ENCODE measurements at regions not wholly inside any gene's neighbourhood (a gene's known extent, or its start where the extent isn't known, plus 50 kb on each side); places are given as distances from the start of the nearest gene placed in this dataset.
A peak's percentile ranks its signal among the peaks of the same experiment; 100 is the strongest.

DNA sequence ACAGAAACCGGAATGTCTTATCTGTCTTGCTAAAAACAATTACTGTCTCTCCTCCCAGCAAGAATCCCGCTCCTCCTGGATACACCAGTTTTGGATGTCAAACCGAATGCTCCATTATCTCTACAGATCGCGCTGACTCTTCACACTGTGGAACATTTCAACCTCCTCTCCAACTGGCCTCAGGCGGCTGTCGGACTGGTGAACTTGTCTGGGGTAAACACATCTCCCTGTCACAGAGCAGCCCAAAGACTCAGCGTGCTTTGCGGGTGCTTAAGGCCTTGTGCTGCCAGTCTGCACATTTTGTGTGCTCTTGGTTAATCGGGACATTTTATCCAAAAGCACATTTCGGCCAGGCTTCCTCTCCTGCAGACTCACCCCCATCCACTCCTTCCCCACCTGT, 173.1 kb downstream of the ICOS start:
- TF ChIP-seq POLR2AphosphoS5 (IDR thresholded peaks at IDR 0.05) (no peak), EP300 (IDR thresholded peaks at IDR 0.05) (no peak), POLR2A (IDR thresholded peaks at IDR 0.05) (no peak)
- TF ChIP-seq, protein P1, sequence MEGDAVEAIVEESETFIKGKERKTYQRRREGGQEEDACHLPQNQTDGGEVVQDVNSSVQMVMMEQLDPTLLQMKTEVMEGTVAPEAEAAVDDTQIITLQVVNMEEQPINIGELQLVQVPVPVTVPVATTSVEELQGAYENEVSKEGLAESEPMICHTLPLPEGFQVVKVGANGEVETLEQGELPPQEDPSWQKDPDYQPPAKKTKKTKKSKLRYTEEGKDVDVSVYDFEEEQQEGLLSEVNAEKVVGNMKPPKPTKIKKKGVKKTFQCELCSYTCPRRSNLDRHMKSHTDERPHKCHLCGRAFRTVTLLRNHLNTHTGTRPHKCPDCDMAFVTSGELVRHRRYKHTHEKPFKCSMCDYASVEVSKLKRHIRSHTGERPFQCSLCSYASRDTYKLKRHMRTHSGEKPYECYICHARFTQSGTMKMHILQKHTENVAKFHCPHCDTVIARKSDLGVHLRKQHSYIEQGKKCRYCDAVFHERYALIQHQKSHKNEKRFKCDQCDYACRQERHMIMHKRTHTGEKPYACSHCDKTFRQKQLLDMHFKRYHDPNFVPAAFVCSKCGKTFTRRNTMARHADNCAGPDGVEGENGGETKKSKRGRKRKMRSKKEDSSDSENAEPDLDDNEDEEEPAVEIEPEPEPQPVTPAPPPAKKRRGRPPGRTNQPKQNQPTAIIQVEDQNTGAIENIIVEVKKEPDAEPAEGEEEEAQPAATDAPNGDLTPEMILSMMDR (IDR thresholded peaks at IDR 0.05) = no peak
- no peaks in the 10 kb centered on the region for H3K36me3 ChIP-seq
- H3K27ac ChIP-seq = peak overlapping the region in 3 of 4 donors; percentile 34 to 63 (median 60)
- peaks cover 0 to 60% (median 42%) of the 10 kb centered on the region in 4 donors for H3K4me1 ChIP-seq
- no peak for DNase-seq
- intact Hi-C loops (cut with DNase I) = loop anchor here (10.0 kb wide), 1 partner anchor 85 kb away; no protein-coding TSS in a partner anchor
- no peak overlapping the region for H3K4me3 ChIP-seq
- H3K9me3 ChIP-seq = no peaks in the 10 kb centered on the region
- 83 to 89% methylated on average over 11 of the region's 11 CpGs for WGBS, 2 donors
- H3K27me3 ChIP-seq = no peaks in the 10 kb centered on the region

DNA sequence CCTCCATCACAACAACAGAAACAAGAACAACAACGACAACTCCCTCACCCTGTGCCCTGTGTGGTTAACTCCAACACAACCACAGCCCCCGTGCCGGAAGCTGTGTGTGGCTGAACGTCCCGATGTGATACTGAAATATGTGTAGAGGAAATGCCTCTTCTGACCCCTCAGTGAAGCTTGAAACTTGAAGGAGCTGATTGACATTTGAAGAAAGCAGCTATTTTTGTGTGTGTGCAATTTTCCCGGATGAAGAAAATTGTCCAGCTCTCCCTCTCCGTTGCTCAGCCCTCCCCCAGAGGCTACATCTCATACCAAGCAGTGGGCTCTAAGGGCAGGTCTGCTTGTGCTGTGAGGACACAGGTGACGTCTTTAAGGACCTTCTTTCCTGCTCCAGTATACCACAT, 173.8 kb downstream of the ICOS start:
- intact Hi-C loops (cut with DNase I) = loop anchor here (10.0 kb wide), 1 partner anchor 86 kb away; no protein-coding TSS in a partner anchor
- no peak for TF ChIP-seq POLR2A (IDR thresholded peaks at IDR 0.05)
- TF ChIP-seq EP300 (IDR thresholded peaks at IDR 0.05) = no peak
- TF ChIP-seq, protein P1 (IDR thresholded peaks at IDR 0.05) = no peak
- TF ChIP-seq POLR2AphosphoS5 (IDR thresholded peaks at IDR 0.05) = no peak

GRCh38 chr2:204110751-204111516, 174.4 kb downstream of the ICOS start:
- peaks cover 0 to 62% (median 47%) of the 10 kb centered on the region in 4 donors for H3K4me1 ChIP-seq
- H3K4me3 ChIP-seq = no peak overlapping the region
- no peaks in the 10 kb centered on the region for H3K27me3 ChIP-seq
- intact Hi-C loops (cut with DNase I) = loop anchor here (10.0 kb wide), 1 partner anchor 86 kb away; no protein-coding TSS in a partner anchor
- WGBS, 2 donors = 53 to 79% methylated on average over 5 of the region's 5 CpGs
- no peaks in the 10 kb centered on the region for H3K9me3 ChIP-seq
- H3K36me3 ChIP-seq = no peaks in the 10 kb centered on the region
- no peak for DNase-seq
- TF ChIP-seq EP300 (IDR thresholded peaks at IDR 0.05) (no peak), POLR2A (IDR thresholded peaks at IDR 0.05) (no peak), POLR2AphosphoS5 (IDR thresholded peaks at IDR 0.05) (no peak)
- TF ChIP-seq, protein P1 (IDR thresholded peaks at IDR 0.05) = no peak
- peak overlapping the region; percentile 9 to 63 (median 42) for H3K27ac ChIP-seq

More for the DNA sequence above, 173.8 kb downstream of the ICOS start:
- Histone ChIP-seq H3K9me3 (no peaks in the 10 kb centered on the region), H3K27me3 (no peaks in the 10 kb centered on the region), H3K27ac (peak overlapping the region in 3 of 4 donors; percentile 9 to 63 (median 60)), H3K36me3 (no peaks in the 10 kb centered on the region), H3K4me1 (peaks cover 0 to 62% (median 45%) of the 10 kb centered on the region in 4 donors), H3K4me3 (no peak overlapping the region)
- WGBS, 2 donors = 28 to 63% methylated on average over 8 of the region's 8 CpGs
- DNase-seq = no peak

GRCh38 chr2:204112084-204112770, 175.7 kb downstream of the ICOS start:
- Histone ChIP-seq H3K27ac (peak overlapping the region; percentile 0 to 48 (median 24)), H3K36me3 (no peaks in the 10 kb centered on the region), H3K9me3 (no peaks in the 10 kb centered on the region), H3K4me3 (no peak overlapping the region), H3K4me1 (peaks cover 0 to 69% (median 56%) of the 10 kb centered on the region in 4 donors), H3K27me3 (no peaks in the 10 kb centered on the region)
- WGBS, 2 donors = 82% methylated on average over 6 of the region's 6 CpGs
- intact Hi-C loops (cut with DNase I) = loop anchor here (10.0 kb wide), 1 partner anchor 87 kb away; no protein-coding TSS in a partner anchor
- TF ChIP-seq POLR2A (IDR thresholded peaks at IDR 0.05) (no peak), POLR2AphosphoS5 (IDR thresholded peaks at IDR 0.05) (no peak), EP300 (IDR thresholded peaks at IDR 0.05) (no peak)
- TF ChIP-seq, protein P1 (IDR thresholded peaks at IDR 0.05) = no peak
- DNase-seq = no peak
